GM19328 (cell line): ENCODE measurements at regions not wholly inside any gene's neighbourhood (a gene's known extent, or its start where the extent isn't known, plus 50 kb on each side); places are given as distances from the start of the nearest gene placed in this dataset.

ENCODE experiments used
- ATAC-seq: cut with Tn5 transposase; IDR thresholded peaks from one replicate; pipeline ENCODE4 v1.9.1; 2021; ENCODE audit warnings: mild to moderate bottlenecking, moderate library complexity; ENCODE audit not compliant: unreplicated experiment

- no peak for ATAC-seq
Observed at GRCh38 chr9:103899866-103900265, 194.2 kb upstream of the SMC2 start.

- ATAC-seq, result no peak
Observed at GRCh38 chr9:103900466-103900865, 193.6 kb upstream of the SMC2 start.

GRCh38 chr9:103902263-103902662 is 191.8 kb upstream of the SMC2 start:
- no peak for ATAC-seq

- no peak for ATAC-seq
Observed at GRCh38 chr9:103904242-103904641, 189.9 kb upstream of the SMC2 start.

- ATAC-seq, result no peak
Observed at GRCh38 chr9:103913899-103914298, 180.2 kb upstream of the SMC2 start.

- ATAC-seq, result no peak
Observed at GRCh38 chr9:103919605-103920209, 174.4 kb upstream of the SMC2 start.

GRCh38 chr9:103928442-103928841 is 165.7 kb upstream of the SMC2 start:
- ATAC-seq, result no peak

GRCh38 chr9:103941104-103941503 is 153.0 kb upstream of the SMC2 start:
- ATAC-seq, result no peak

GRCh38 chr9:103942200-103942599 is 151.9 kb upstream of the SMC2 start:
- ATAC-seq, result no peak

- no peak for ATAC-seq
Observed at GRCh38 chr9:103942651-103943050, 151.5 kb upstream of the SMC2 start.

- ATAC-seq, result no peak
Observed at GRCh38 chr9:103949096-103949495, 145.0 kb upstream of the SMC2 start.

- no peak for ATAC-seq
Observed at GRCh38 chr9:103977163-103977562, 116.9 kb upstream of the SMC2 start.

- ATAC-seq, result no peak
Observed at GRCh38 chr9:103978396-103978795, 115.7 kb upstream of the SMC2 start.

- no peak for ATAC-seq
Observed at GRCh38 chr9:103981912-103982311, 112.2 kb upstream of the SMC2 start.

GRCh38 chr9:103985077-103985476 is 109.0 kb upstream of the SMC2 start:
- ATAC-seq, result no peak

GRCh38 chr9:103988821-103989220 is 105.3 kb upstream of the SMC2 start:
- ATAC-seq, result no peak

- ATAC-seq, result no peak
Observed at GRCh38 chr9:103990311-103990710, 103.8 kb upstream of the SMC2 start.

- no peak for ATAC-seq
Observed at GRCh38 chr9:103991001-103991400, 103.1 kb upstream of the SMC2 start.

GRCh38 chr9:103991698-103992097 is 102.4 kb upstream of the SMC2 start:
- ATAC-seq, result peak; percentile 59

GRCh38 chr9:103992938-103993579 is 101.0 kb upstream of the SMC2 start:
- no peak for ATAC-seq

GRCh38 chr9:103997856-103998370 is 96.2 kb upstream of the SMC2 start:
- ATAC-seq, result no peak

GRCh38 chr9:103999375-104000062 is 94.6 kb upstream of the SMC2 start:
- no peak for ATAC-seq
